ENCODE measurements at regions not wholly inside any gene's neighbourhood (a gene's known extent, or its start where the extent isn't known, plus 50 kb on each side); places are given as distances from the start of the nearest gene placed in this dataset.

DNA sequence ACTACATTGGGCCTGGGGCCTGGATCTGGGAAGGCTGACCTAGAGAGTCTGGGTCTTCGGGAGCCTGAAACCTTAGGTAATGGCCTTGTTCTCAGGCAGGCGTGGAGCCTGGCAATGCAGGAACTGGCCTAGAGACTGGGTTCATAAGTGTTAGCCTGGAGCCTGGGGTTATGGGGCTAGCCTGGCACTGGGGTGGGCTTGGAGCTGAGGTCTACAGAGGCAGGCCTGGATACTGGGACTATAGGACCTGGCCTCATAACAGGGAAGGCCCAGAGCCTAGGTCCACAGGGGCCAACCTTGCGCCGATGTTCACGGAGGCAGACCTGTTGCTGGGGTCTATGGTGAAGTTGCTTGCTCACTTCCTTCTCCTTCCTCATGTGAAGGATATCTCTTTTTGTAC lies 843.8 kb upstream of the GJE1 start:
- Histone ChIP-seq H3K4me1 (peaks cover 0 to 6% (median 0%) of the 10 kb centered on the region in 3 donors), H3K9me3 (peaks cover 0 to 19% (median 0%) of the 10 kb centered on the region in 3 donors), H3K27me3 (no peaks in the 10 kb centered on the region), H3K27ac (no peak overlapping the region), H3K4me3 (no peak overlapping the region), H3K36me3 (no peaks in the 10 kb centered on the region)
- 100% methylated on average over 3 of the region's 5 CpGs; no CpG with 5 or more reads in 1 of the 2 donors for WGBS, 2 donors (ENCODE audit: low coverage in 1 of 2)
- no peak for ATAC-seq
- TF ChIP-seq EP300 (IDR thresholded peaks at IDR 0.05) (no peak), POLR2A (IDR thresholded peaks at IDR 0.05) (no peak), POLR2AphosphoS5 (IDR thresholded peaks at IDR 0.05) (no peak)
- TF ChIP-seq, protein P1, sequence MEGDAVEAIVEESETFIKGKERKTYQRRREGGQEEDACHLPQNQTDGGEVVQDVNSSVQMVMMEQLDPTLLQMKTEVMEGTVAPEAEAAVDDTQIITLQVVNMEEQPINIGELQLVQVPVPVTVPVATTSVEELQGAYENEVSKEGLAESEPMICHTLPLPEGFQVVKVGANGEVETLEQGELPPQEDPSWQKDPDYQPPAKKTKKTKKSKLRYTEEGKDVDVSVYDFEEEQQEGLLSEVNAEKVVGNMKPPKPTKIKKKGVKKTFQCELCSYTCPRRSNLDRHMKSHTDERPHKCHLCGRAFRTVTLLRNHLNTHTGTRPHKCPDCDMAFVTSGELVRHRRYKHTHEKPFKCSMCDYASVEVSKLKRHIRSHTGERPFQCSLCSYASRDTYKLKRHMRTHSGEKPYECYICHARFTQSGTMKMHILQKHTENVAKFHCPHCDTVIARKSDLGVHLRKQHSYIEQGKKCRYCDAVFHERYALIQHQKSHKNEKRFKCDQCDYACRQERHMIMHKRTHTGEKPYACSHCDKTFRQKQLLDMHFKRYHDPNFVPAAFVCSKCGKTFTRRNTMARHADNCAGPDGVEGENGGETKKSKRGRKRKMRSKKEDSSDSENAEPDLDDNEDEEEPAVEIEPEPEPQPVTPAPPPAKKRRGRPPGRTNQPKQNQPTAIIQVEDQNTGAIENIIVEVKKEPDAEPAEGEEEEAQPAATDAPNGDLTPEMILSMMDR (IDR thresholded peaks at IDR 0.05): no peak

DNA sequence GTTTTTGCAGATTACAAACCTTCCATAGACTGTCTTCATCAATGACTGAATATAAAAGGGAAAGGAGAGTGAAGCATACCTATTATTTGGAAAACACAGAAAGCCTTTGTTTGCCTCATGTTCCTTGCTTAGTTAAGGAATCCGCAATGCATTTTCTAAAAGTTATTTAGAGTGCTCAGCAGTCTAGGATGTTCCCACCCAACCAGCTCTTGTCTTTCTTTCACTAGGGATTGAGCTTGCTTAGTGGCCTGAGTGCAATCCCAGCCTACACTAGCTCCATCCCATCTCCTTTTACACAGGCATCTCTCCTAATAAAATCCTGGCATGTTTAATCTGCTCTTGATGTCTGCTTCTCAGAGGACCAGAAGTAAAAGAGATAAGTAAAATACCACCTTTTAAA lies 850.5 kb upstream of the GJE1 start:
- Histone ChIP-seq H3K27me3 (no peaks in the 10 kb centered on the region), H3K4me3 (no peak overlapping the region), H3K36me3 (no peaks in the 10 kb centered on the region), H3K27ac (no peak overlapping the region), H3K4me1 (no peaks in the 10 kb centered on the region), H3K9me3 (peaks cover 0 to 3% (median 0%) of the 10 kb centered on the region in 3 donors)
- WGBS, 2 donors (ENCODE audit: low coverage in 1 of 2): 83 to 92% methylated on average over 1 of the region's 1 CpG
- TF ChIP-seq EP300 (IDR thresholded peaks at IDR 0.05): no peak
- TF ChIP-seq POLR2A (IDR thresholded peaks at IDR 0.05): no peak
- no peak for TF ChIP-seq POLR2AphosphoS5 (IDR thresholded peaks at IDR 0.05)
- TF ChIP-seq, protein P1 (IDR thresholded peaks at IDR 0.05): no peak
- no peak for ATAC-seq

DNA sequence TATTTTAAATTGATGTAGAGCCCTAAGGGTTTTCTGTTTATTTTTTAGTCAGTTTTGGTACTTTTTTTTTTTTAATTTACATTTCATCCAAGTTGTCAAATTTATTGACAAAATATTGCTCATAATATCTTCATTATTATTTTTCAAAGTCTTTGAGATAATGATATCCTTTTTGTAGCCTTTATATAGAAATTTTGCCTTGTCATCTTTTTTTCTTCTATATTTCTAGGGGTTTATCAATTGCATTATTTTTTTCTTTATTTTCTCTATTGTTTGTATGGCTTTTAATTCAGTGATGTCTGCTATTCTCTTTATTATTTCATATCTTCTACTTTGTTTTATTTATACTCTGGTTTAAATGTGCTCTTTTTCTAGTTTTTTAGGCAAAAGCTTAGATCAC lies 863.0 kb upstream of the GJE1 start:
- Histone ChIP-seq H3K27me3 (no peaks in the 10 kb centered on the region), H3K9me3 (no peaks in the 10 kb centered on the region), H3K27ac (no peak overlapping the region), H3K4me1 (no peaks in the 10 kb centered on the region), H3K36me3 (no peaks in the 10 kb centered on the region), H3K4me3 (no peak overlapping the region)
- ATAC-seq: no peak
- TF ChIP-seq POLR2AphosphoS5 (IDR thresholded peaks at IDR 0.05): no peak
- TF ChIP-seq, protein P1 (IDR thresholded peaks at IDR 0.05): no peak
- no peak for TF ChIP-seq EP300 (IDR thresholded peaks at IDR 0.05)
- no peak for TF ChIP-seq POLR2A (IDR thresholded peaks at IDR 0.05)

DNA sequence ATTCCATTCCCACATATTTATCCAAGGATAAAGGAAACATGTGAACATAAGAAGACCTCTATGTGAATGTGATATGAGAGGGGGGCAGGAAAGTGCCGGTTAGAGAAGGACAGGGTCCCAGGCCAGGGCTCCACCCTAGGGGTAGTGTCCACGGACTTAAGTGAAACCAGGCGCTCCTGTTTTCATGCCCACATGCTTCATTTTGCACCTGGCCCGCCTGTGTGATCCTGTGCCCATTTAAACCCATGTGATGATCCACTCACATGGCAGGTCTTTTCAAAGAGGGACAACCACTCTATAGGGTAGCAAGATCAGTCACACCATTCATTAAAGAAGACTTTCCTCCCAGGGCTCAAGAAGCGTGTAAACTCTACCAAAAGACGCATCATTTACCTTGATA lies 865.3 kb upstream of the GJE1 start:
- Histone ChIP-seq H3K4me1 (no peaks in the 10 kb centered on the region), H3K9me3 (no peaks in the 10 kb centered on the region), H3K4me3 (no peak overlapping the region), H3K27ac (no peak overlapping the region), H3K27me3 (no peaks in the 10 kb centered on the region), H3K36me3 (no peaks in the 10 kb centered on the region)
- no peak for TF ChIP-seq EP300 (IDR thresholded peaks at IDR 0.05)
- no peak for TF ChIP-seq POLR2AphosphoS5 (IDR thresholded peaks at IDR 0.05)
- TF ChIP-seq, protein P1 (IDR thresholded peaks at IDR 0.05): no peak
- TF ChIP-seq POLR2A (IDR thresholded peaks at IDR 0.05): no peak
- no peak for ATAC-seq
- WGBS, 2 donors (ENCODE audit: low coverage in 1 of 2): 79 to 83% methylated on average over 3 to 4 of the region's 6 CpGs

DNA sequence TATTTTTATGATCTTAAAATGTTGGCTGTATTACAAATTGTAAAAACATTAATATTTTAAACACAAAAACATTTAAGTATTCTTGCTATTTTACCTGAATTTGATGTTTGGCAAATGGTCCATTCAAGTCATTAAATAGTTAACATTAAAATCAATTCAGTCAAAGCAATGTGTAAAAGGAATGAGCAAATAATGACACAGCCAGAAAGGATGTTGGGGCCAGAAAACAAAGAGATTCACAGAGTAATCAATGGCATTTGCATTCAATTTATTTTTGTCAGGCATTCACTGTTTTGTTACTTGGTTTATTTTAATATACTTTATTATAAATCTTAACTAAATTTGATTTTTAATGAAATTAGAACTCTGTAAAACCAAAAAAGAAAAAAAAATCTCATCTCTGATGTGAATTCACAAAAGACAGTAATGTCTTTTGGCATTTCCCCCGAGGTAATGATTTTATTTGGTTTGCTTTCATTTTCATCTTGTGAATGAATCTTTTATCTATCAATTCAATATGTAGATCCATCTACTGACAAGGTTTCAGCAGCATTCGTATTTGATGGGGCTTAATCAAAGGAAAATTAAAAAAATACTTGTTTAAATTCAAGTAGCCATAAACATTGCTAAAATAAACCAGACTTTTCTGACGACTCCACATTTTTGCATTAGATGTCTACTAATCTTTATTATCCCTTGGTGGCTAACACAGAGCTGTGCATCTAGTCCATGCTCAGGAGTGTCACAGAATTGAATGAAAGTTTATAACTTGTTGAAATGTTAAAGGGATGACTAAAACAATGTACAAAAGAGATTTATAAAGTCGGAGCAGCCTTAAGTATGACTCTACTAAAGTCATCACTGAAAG lies 866.7 kb upstream of the GJE1 start:
- Histone ChIP-seq H3K4me1 (no peaks in the 10 kb centered on the region), H3K27me3 (no peaks in the 10 kb centered on the region), H3K9me3 (no peaks in the 10 kb centered on the region), H3K27ac (no peak overlapping the region), H3K4me3 (peak overlapping the region; percentile 12 to 22), H3K36me3 (no peaks in the 10 kb centered on the region)
- TF ChIP-seq POLR2A (IDR thresholded peaks at IDR 0.05): no peak
- ATAC-seq: no peak
- WGBS, 2 donors (ENCODE audit: low coverage in 1 of 2): 30 to 36% methylated on average over 3 to 4 of the region's 4 CpGs
